ENCODE measurements at regions not wholly inside any gene's neighbourhood (a gene's known extent, or its start where the extent isn't known, plus 50 kb on each side); places are given as distances from the start of the nearest gene placed in this dataset.

DNA sequence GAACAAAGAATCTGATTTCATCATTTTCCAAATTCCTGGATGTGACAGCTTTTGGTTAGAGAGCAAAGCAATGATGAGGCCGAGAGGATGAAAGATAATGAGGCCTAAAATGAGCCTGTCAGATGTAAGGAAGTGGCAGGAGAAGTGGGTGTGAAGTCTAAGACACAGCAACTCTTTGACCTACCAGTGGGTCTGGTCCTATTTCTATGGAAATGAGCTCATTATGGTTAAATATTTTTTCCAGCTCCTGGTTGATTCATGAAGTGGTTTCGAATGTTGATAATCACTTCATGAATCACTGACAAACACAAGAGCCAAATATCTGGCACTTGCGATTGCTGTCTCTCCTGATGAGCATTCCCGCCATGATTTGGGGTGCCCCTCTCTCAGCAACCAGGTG, 273.3 kb upstream of the CDH5 start:
- TF ChIP-seq, protein P1, sequence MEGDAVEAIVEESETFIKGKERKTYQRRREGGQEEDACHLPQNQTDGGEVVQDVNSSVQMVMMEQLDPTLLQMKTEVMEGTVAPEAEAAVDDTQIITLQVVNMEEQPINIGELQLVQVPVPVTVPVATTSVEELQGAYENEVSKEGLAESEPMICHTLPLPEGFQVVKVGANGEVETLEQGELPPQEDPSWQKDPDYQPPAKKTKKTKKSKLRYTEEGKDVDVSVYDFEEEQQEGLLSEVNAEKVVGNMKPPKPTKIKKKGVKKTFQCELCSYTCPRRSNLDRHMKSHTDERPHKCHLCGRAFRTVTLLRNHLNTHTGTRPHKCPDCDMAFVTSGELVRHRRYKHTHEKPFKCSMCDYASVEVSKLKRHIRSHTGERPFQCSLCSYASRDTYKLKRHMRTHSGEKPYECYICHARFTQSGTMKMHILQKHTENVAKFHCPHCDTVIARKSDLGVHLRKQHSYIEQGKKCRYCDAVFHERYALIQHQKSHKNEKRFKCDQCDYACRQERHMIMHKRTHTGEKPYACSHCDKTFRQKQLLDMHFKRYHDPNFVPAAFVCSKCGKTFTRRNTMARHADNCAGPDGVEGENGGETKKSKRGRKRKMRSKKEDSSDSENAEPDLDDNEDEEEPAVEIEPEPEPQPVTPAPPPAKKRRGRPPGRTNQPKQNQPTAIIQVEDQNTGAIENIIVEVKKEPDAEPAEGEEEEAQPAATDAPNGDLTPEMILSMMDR (IDR thresholded peaks at IDR 0.05) = no peak
- no peak for TF ChIP-seq EZH2 (IDR thresholded peaks at IDR 0.05; ENCODE audit: borderline replicate concordance, insufficient read depth, low read depth, low read length, poor library complexity, severe bottlenecking)
